ENCODE measurements at regions not wholly inside any gene's neighbourhood (a gene's known extent, or its start where the extent isn't known, plus 50 kb on each side); places are given as distances from the start of the nearest gene placed in this dataset.

DNA sequence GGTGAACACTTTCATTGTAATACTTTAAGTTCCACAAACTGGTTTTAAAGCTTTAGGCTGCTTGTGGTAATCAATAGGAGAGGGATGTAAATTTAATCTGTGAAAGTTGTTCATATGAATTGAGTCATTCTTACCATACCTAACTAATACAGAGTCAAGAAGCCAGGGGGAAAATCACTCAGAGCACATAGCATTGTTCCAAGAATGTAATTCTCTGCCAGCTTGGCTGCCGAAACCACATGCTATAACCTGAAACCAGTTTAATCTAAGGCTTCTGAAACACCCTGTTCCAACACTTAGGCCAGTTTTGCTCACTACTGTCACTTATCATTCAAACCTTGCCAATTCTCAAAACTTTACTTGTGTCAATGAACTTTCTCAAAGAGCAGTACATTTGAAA lies 528.8 kb upstream of the GRAMD2B start:
- TF ChIP-seq EZH2phosphoT487 (IDR thresholded peaks at IDR 0.05; ENCODE audit: borderline replicate concordance, low read length): no peak
- TF ChIP-seq, protein P1, sequence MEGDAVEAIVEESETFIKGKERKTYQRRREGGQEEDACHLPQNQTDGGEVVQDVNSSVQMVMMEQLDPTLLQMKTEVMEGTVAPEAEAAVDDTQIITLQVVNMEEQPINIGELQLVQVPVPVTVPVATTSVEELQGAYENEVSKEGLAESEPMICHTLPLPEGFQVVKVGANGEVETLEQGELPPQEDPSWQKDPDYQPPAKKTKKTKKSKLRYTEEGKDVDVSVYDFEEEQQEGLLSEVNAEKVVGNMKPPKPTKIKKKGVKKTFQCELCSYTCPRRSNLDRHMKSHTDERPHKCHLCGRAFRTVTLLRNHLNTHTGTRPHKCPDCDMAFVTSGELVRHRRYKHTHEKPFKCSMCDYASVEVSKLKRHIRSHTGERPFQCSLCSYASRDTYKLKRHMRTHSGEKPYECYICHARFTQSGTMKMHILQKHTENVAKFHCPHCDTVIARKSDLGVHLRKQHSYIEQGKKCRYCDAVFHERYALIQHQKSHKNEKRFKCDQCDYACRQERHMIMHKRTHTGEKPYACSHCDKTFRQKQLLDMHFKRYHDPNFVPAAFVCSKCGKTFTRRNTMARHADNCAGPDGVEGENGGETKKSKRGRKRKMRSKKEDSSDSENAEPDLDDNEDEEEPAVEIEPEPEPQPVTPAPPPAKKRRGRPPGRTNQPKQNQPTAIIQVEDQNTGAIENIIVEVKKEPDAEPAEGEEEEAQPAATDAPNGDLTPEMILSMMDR (conservative IDR thresholded peaks at IDR 0.05; ENCODE audit: low read depth, low read length): no peak
- no peak for TF ChIP-seq EZH2 (IDR thresholded peaks at IDR 0.05; ENCODE audit: low read length, unreplicated experiment)
- CTCF ChIA-PET: no interaction called here
- H4K20me1 ChIP-seq (ENCODE audit: low read length): no peaks in the 10 kb centered on the region
- no peaks in the 10 kb centered on the region for H3K9me3 ChIP-seq (ENCODE audit: low read length)
- H3K4me2 ChIP-seq (ENCODE audit: low read length): no peak overlapping the region
- H3K4me1 ChIP-seq (ENCODE audit: insufficient read depth, low read length): peaks cover 4% of the 10 kb centered on the region
- H3K9me2 ChIP-seq (replicated peaks; ENCODE audit: low read length): no peaks in the 10 kb centered on the region
- DNase-seq: no peak
- ATAC-seq: no peak
- no peaks in the 10 kb centered on the region for H3K36me3 ChIP-seq (ENCODE audit: low read depth, low read length)
- intact Hi-C loops (cut with micrococcal nuclease): no loop called here
- no peak overlapping the region for H3K9ac ChIP-seq (ENCODE audit: low read length)
- no peak overlapping the region for H3K4me3 ChIP-seq (ENCODE audit: low read length)
- H3K27me3 ChIP-seq (ENCODE audit: low read length): no peaks in the 10 kb centered on the region
- H3K79me2 ChIP-seq (ENCODE audit: low read length): no peaks in the 10 kb centered on the region
- H3K27ac ChIP-seq (ENCODE audit: low read length): no peak overlapping the region
- BruUV-seq (replicated peaks): no TSS peak
- POLR2A ChIA-PET (ENCODE audit: unreplicated experiment): no interaction called here
- H2AFZ ChIP-seq (ENCODE audit: low read length): no peak overlapping the region
- H3F3A ChIP-seq (ENCODE audit: low read length, unreplicated experiment): no peaks in the 10 kb centered on the region

DNA sequence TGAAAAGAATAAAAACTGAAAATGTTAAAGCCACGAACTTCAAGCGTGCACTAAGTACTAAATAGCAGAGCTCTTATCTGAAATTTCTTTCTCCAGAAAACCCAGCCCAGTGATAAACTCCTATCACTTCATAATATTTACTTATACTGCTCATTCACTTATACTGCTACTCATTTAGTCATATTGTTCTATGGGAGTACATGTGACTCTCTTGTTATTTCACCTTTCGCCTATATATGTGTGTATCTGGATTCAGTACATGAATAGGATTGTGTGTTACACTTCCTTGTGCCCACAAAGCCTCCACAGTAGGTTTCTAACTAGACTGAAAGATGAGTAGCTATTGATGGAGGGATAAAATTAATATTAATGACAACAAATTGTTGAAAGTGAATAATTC lies 526.8 kb upstream of the GRAMD2B start:
- TF ChIP-seq EZH2 (IDR thresholded peaks at IDR 0.05; ENCODE audit: low read length, unreplicated experiment) (no peak), EZH2phosphoT487 (IDR thresholded peaks at IDR 0.05; ENCODE audit: borderline replicate concordance, low read length) (no peak)
- TF ChIP-seq, protein P1 (conservative IDR thresholded peaks at IDR 0.05; ENCODE audit: low read depth, low read length): no peak
- POLR2A ChIA-PET (ENCODE audit: unreplicated experiment): no interaction called here
- H3K79me2 ChIP-seq (ENCODE audit: low read length): no peaks in the 10 kb centered on the region
- H3K36me3 ChIP-seq (ENCODE audit: low read depth, low read length): no peaks in the 10 kb centered on the region
- CTCF ChIA-PET: no interaction called here
- no peak overlapping the region for H2AFZ ChIP-seq (ENCODE audit: low read length)
- no peaks in the 10 kb centered on the region for H3F3A ChIP-seq (ENCODE audit: low read length, unreplicated experiment)
- H3K4me3 ChIP-seq (ENCODE audit: low read length): no peak overlapping the region
- H4K20me1 ChIP-seq (ENCODE audit: low read length): no peaks in the 10 kb centered on the region
- no peak for DNase-seq
- H3K9me2 ChIP-seq (replicated peaks; ENCODE audit: low read length): no peaks in the 10 kb centered on the region
- intact Hi-C loops (cut with micrococcal nuclease): no loop called here
- no peak for ATAC-seq
- no peak overlapping the region for H3K4me2 ChIP-seq (ENCODE audit: low read length)
- BruUV-seq (replicated peaks): no TSS peak
- no peaks in the 10 kb centered on the region for H3K9me3 ChIP-seq (ENCODE audit: low read length)
- 0 out of 2 replicates have a peak, but pooled peaks cover under 1% of the 10 kb centered on the region for H3K4me1 ChIP-seq (ENCODE audit: insufficient read depth, low read length)
- no peaks in the 10 kb centered on the region for H3K27me3 ChIP-seq (ENCODE audit: low read length)
- H3K27ac ChIP-seq (ENCODE audit: low read length): no peak overlapping the region
- H3K9ac ChIP-seq (ENCODE audit: low read length): no peak overlapping the region

DNA sequence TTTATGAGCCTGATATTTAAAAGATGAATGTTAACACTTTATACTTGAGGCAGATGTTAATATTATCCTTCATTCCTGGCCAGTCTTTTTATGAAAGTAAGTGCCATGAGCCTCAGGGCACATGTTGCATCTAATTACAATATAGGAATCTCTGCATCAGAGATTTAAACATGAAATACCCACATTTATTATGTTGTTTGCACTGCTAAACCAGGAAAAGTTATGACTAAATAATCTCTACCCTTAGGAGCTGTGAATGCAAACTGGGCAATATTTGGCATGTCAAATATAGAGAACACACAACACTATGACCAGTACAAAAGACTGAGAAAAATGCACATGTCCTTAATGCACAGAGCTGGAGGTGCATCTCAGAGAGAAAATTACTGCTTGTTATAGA lies 526.1 kb upstream of the GRAMD2B start:
- no peak overlapping the region for H2AFZ ChIP-seq (ENCODE audit: low read length)
- CTCF ChIA-PET: no interaction called here
- H3K4me1 ChIP-seq (ENCODE audit: insufficient read depth, low read length): no peaks in the 10 kb centered on the region
- no TSS peak for BruUV-seq (replicated peaks)
- no peak overlapping the region for H3K4me2 ChIP-seq (ENCODE audit: low read length)
- DNase-seq (no peak), ATAC-seq (no peak)
- H3K9me3 ChIP-seq (ENCODE audit: low read length): no peaks in the 10 kb centered on the region
- H3K9me2 ChIP-seq (replicated peaks; ENCODE audit: low read length): no peaks in the 10 kb centered on the region
- H3K79me2 ChIP-seq (ENCODE audit: low read length): no peaks in the 10 kb centered on the region
- H3F3A ChIP-seq (ENCODE audit: low read length, unreplicated experiment): no peaks in the 10 kb centered on the region
- no peak for TF ChIP-seq EZH2phosphoT487 (IDR thresholded peaks at IDR 0.05; ENCODE audit: borderline replicate concordance, low read length)
- TF ChIP-seq EZH2 (IDR thresholded peaks at IDR 0.05; ENCODE audit: low read length, unreplicated experiment): no peak
- TF ChIP-seq, protein P1 (conservative IDR thresholded peaks at IDR 0.05; ENCODE audit: low read depth, low read length): no peak
- H3K9ac ChIP-seq (ENCODE audit: low read length): no peak overlapping the region
- no peaks in the 10 kb centered on the region for H3K36me3 ChIP-seq (ENCODE audit: low read depth, low read length)
- intact Hi-C loops (cut with micrococcal nuclease): no loop called here
- POLR2A ChIA-PET (ENCODE audit: unreplicated experiment): no interaction called here
- no peak overlapping the region for H3K4me3 ChIP-seq (ENCODE audit: low read length)
- no peaks in the 10 kb centered on the region for H4K20me1 ChIP-seq (ENCODE audit: low read length)
- H3K27ac ChIP-seq (ENCODE audit: low read length): no peak overlapping the region
- no peaks in the 10 kb centered on the region for H3K27me3 ChIP-seq (ENCODE audit: low read length)
